Skin epidermis (tissue), 12 donors: ENCODE measurements at regions not wholly inside any gene's neighbourhood (a gene's known extent, or its start where the extent isn't known, plus 50 kb on each side); places are given as distances from the start of the nearest gene placed in this dataset.
"Not testable (repeated sequence)": the region's sequence is repeated elsewhere in the genome, so short reads cannot be mapped to it uniquely, and the experiment has no call there.

Experiments
- H3K27ac ChIP-seq, 21 experiments: fragments of 200-600 bp; sonication (generic) in 11 of 21; one replicate each; pipeline ENCODE4 v1.5.0; 2020; ENCODE audit warnings: mild to moderate bottlenecking in 3 of 21, inconsistent platforms in 2 of 21, moderate library complexity in 2 of 21
- H3K4me3 ChIP-seq, 7 experiments: fragments of 200-600 bp; sonication (generic) in 2 of 7; one replicate each; pipeline ENCODE4 v1.5.0; 2020; ENCODE audit warnings: inconsistent platforms in 2 of 7, mild to moderate bottlenecking in 2 of 7, moderate library complexity in 1 of 7

DNA sequence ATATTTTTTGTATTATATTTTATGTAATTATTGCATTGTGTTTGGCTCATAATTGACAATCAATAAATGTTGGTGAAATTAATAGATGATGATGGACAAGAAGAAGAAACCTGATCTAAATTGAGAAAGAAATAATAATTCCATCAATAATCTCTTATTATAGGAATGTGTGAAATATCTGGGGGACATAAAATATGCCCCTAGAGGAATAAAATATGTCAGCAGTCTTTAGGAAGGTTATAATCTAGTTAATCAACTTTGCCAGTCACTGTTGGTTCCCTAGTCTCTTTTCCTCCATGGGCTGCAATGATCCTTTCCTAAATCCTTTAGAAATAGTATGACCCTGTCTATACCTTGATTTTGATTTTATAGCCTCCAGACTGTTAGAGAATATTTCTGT lies 549.7 kb upstream of the ADGRL4 start:
- H3K4me3 ChIP-seq, result no peak overlapping the region

DNA sequence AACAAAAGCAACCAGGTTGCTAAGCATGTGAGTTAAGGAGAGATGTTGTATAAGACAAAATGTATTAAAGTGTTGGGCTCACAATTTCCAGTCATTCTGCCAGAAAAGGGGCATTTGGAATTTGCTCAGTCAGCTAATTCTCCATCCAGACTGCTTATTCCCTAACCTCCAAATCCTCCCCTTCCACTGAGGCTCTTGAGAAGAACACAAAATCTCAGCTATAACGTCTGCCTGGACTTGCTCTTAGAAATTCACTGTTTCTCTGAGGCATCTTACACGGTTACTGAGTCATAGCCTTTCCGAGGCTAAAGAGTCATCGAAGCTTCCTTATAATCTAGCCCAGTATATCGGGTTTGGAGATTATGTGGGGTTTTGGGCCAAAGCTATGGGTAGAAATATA lies 548.2 kb upstream of the ADGRL4 start:
- H3K27ac ChIP-seq, result no peak overlapping the region
- no peak overlapping the region for H3K4me3 ChIP-seq

More for the DNA sequence above, 549.7 kb upstream of the ADGRL4 start:
- no peak overlapping the region for H3K27ac ChIP-seq

DNA sequence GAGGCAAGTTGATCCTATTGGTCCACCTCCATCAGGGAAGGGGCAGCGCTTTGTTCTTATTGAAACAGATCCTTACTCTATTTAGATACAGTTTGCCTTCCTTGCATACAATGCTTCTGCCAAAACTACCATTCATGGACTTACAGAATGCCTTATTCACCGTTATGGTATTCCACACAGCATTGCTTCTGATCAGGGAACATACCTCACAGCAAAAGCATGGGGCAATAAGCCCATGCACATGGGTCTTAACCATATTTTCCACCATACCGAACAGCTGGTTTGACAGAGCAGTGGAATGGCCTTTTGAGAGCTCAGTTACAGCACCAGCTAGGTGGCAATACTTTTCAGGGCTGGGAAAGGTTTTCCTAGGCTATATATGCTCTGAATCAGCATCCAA lies 544.8 kb upstream of the ADGRL4 start:
- H3K27ac ChIP-seq, result no peak overlapping the region

DNA sequence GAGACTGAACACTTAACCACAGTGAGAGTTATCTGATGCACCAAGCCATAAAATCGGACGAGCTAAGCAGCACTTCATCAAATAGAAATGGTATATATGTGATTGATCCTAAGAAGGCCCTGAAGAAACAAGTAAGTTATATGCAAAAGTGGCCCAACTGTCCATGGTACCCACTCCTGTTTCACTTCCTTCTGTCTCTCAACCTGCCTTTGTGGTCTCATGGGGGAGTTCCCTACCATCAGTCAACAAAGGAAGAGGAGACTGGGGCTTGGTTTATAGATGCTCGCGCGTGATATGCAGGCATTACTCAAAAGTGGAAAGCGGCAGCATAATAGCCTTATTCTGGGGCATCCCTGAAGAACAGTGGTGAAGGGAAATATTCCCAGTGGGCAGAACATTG lies 543.9 kb upstream of the ADGRL4 start:
- Histone ChIP-seq H3K4me3 (no peak overlapping the region), H3K27ac (no peak overlapping the region)

More for the DNA sequence above, 544.8 kb upstream of the ADGRL4 start:
- no peak overlapping the region for H3K4me3 ChIP-seq

DNA sequence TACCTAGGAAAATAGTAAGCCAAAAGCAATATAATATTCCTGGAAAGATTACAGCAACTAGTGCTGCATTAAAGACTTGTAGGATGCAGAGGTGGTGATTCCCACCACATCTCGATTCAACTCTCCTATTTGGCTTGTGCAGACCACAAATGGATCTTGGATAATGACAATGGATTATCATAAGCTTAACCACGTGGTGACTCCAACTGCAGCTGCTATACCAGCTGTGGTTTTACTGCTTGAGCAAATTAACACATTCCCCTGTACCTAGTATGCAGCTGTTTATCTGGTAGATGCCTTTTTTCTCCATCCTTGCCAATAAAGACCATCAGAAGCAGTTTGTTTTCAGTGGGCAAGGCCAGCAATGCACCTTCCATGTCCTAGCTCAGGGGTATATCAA lies 542.7 kb upstream of the ADGRL4 start:
- Histone ChIP-seq H3K27ac (no peak overlapping the region), H3K4me3 (no peak overlapping the region)

DNA sequence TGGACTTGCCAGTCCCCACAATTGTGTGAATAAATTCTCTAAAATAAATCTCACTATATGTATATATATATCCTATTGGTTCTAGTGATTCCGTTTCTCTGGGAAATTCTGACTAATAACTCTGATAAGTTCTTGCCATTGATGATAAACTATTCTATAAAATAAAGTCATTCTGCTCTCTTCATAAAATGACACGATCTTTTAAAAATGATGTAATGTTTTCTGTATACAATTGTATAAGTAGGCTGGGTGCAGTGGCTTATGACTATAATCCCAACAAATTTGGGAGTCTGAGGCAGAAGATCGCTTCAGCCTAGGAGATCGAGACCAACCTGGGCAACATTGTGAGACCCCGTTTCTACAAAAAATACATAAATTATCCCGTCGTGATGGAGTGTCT lies 541.0 kb upstream of the ADGRL4 start:
- no peak overlapping the region for H3K27ac ChIP-seq
- no peak overlapping the region for H3K4me3 ChIP-seq

DNA sequence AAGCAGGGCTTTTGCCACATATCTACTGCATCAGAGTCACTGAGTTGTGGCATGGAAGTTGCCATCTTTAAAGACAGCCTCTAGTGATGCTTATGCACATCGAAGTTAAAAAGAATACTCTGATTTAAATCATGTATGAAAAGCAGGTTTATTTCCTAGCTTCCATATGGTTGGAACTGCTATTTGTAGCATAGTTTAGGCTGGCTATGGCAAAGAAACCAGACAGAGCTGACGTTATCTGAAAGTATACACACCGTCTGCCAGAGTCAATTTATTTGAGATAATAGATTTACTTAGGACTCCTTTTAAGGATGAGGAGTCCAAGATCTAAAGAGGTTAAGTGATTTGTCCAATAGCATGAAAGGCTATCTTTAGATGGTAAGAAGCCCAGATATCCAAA lies 536.9 kb upstream of the ADGRL4 start:
- no peak overlapping the region for H3K4me3 ChIP-seq
- no peak overlapping the region for H3K27ac ChIP-seq

DNA sequence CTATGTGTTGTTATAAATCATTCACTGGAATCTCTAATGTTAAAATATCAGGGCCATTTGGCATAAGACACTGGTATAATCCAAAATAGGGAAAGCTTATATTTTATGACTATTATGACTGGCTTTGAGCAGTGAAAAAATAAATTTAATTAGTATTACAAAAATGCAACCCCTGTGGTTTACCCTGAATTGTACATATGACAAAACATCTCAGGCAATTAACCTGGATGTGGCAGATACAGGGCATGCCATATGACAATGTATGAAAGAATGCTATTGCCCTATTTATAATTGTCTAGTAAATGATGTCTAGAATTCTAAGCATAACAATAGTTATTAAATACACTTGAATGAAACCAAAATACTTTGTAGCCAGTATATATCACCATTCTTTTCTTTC lies 532.5 kb upstream of the ADGRL4 start:
- no peak overlapping the region for H3K4me3 ChIP-seq
- no peak overlapping the region for H3K27ac ChIP-seq

DNA sequence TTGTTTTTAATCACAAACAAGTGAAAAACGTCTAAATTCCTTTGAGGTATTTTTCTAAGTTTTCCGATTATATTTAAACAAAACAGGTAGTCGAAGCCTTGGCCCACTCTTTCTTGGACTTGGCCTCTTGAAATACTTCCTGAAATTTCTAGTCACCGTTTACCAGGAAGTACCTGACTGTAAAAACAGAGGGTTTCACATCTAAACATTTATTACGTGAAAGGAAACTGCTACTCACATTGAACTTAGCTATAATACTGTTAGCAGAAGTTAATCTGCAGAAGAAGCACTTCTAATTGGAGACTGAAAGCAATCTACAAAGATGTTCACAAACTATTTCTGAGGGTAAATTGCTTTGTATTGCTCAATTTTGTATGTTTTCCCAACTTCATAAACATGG lies 526.0 kb upstream of the ADGRL4 start:
- Histone ChIP-seq H3K4me3 (no peak overlapping the region), H3K27ac (no peak overlapping the region)

DNA sequence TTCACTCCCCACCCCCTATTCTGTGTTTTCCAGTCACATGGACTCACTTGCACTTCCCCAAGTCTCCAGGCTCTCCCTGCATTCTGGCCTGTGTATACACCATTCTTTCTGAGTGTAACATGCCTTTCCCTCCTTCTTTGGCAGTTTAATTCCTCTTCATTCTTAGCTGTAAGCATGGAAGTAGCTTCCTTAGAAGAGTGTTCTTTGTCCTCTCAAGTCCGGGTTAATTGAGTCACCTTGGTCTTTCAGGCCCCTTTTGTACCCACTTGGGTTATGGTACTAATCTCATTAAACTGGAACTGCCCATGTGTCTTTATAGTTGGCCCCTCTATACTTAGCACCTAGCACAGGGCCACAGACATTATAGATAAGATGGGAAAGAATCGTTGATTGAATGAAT lies 525.3 kb upstream of the ADGRL4 start:
- Histone ChIP-seq H3K4me3 (no peak overlapping the region), H3K27ac (no peak overlapping the region)

DNA sequence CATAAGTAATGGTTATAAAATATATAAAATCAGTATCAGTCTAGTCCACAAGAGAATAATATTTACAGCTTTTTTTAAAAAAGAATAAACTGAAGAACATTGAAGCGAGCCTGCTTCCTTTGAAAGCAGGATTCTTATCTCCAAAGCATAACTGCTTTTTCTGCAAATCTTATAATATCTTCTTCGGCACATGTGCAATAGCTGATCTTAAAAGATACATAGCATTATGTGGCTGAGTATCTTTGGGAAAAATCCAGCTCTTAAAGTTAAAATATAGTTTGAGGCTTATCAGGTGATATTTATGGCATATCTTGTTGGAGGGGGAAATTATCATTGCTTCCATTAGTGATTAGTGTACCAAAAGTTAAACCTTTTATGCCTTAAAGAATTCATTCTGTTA lies 523.9 kb upstream of the ADGRL4 start:
- Histone ChIP-seq H3K27ac (no peak overlapping the region), H3K4me3 (no peak overlapping the region)

DNA sequence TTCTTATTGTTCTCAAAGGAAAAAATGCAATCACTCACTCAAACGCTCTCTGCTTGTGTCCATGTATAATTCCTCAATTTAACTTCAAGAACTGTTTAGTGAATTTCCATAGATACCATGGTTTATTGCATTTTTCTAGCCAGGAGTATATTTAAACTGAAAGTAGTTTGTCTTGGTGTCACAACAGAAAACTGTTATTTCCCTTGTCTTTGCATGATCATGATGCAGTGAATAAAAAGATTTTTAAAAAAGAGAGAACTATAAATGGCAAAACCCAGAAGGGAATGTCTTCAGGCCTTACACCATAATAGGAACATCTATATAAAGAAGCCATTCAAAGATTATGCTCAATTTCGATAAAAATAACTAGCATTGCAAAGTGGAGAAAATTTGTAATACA lies 523.5 kb upstream of the ADGRL4 start:
- Histone ChIP-seq H3K4me3 (no peak overlapping the region), H3K27ac (no peak overlapping the region)

DNA sequence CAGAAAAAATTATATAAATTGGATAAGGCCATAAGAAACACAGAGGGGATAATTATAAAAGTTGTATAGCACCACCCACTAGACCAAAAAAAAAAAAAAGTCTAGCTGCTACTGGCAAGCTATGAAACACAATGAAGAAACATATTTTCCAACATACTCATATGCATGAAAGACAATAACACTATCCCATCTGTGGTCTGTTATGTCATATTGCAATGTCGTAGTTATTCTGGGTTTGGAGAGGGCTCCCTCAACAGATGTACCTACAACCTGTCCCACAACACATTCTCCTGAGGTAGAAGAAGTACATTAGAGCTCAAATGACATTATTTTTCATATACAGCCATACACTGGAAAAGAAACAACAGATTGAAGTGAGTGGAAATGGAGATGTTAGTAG lies 517.6 kb upstream of the ADGRL4 start:
- H3K4me3 ChIP-seq, result no peak overlapping the region

DNA sequence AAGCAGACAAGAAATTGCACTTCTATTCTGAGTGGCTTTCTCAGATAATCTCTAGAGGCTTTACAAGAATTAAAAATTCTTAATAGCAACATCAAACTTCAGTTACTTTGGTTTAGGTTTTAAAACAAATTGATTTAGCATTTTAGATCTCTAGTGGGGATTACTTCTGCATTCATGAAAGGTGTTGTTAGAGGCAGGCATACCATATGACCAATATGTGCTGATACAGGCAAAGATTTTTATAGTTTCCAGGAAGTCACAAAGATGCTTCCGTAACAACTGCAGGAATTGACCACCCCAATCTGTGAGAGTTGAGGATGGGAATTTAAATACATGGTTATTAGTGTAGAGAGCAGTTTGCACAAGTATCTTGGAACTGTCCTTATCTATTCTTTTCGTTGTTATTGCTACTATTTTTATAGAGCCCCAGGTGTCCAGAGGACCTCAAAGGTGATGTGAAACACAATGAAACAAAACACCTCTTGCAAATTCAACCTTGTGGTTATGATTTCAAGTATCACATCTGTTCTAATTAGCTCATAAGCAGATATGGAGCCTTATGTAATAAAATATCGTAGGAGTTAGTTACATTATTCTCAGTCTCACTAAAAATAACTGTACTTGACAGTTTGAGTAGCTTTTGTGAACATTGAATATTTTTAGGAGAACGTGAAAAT lies 512.7 kb upstream of the ADGRL4 start:
- Histone ChIP-seq H3K27ac (no peak overlapping the region), H3K4me3 (no peak overlapping the region)

More for the DNA sequence above, 517.6 kb upstream of the ADGRL4 start:
- no peak overlapping the region for H3K27ac ChIP-seq

DNA sequence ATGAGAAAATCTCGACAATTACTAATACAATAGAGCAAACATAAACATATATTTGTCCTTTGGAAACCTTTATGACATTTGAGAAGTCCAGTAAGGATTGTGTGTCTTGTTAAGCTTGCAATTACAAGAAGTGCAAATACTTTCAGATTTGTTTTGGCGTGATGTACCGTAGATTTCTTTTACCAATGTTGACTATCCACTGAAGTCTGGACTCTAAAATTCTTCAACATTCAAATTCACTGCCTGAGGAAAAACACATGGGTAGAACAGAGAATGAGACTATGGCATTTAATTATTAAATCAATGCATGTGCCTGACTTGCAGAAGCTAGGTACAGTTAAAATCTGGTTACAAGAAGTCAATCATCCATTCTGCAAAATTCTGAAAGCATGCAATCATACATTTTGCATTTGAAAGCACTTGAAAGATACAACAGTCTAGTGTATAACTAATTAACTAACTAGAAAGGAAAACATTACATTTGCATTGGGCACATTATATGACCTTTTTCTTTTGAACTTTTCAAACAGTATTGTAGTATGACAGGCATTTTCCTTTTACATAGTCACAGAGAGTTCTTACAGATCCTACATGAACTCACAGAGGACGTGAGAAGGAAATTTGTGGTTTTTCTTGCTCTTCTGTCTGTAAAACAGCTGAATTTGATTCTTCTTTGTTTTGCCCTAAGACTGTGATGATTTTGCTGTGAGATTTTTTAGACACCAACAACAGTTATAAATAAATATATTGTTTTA lies 511.1 kb upstream of the ADGRL4 start:
- H3K27ac ChIP-seq, result no peak overlapping the region
- H3K4me3 ChIP-seq, result no peak overlapping the region

DNA sequence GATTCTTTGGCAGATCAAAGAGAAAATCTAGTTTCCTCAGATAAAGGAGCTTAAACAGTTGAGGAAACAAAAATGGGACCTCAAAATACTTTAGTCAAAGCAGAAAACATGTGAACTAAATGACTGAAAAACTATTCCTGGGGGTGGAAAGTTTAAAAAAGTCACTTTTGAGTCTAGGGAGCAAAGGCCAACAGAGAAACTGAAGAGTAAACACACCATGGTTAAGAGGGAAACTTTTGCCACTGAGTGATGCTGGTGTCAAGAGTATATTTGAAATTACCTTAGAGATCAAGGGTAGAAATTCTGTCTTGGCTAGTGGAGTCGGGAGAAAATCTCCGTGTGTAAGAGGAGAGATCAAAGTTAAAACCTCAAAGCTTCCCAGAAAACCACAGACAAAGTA lies 501.2 kb upstream of the ADGRL4 start:
- no peak overlapping the region for H3K27ac ChIP-seq
- H3K4me3 ChIP-seq, result no peak overlapping the region

DNA sequence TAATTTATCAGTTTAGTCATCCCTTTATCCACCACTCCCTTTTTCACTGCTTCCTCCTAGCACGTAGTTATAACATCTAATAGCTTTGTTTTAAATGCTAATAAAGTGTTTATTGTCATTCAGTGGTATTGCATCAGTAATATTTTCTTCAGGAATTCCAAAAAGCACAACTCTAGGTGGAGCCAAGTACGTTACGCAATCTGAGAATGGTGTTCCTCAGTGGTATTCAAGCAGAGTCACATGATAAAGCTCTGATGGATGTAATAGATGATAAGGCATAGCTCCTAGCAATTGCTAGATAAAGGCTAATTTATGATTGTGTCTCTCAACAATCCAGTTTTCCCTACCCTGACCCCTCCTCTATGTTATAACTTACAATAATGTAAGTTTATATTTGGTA lies 494.6 kb upstream of the ADGRL4 start:
- Histone ChIP-seq H3K27ac (no peak overlapping the region), H3K4me3 (no peak overlapping the region)

DNA sequence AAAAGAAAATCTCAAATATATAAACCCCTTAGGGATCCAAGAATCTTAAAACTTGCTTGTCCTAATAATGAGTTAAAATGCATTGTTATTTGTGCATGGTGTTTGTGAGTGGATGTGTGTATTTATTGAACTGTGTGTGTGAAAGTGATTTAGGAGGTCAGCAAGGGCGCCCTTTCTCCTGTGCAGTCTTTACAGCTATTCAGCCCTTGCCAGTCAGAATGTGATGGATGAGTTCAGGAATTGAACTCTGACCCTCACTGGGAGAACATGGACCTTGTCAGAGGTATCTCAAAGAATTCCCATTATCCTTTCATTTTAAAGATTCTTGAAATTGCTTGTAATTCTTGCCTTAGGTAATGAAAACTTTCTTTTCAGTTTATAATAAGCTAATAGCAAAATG lies 493.0 kb upstream of the ADGRL4 start:
- Histone ChIP-seq H3K4me3 (no peak overlapping the region), H3K27ac (no peak overlapping the region)

DNA sequence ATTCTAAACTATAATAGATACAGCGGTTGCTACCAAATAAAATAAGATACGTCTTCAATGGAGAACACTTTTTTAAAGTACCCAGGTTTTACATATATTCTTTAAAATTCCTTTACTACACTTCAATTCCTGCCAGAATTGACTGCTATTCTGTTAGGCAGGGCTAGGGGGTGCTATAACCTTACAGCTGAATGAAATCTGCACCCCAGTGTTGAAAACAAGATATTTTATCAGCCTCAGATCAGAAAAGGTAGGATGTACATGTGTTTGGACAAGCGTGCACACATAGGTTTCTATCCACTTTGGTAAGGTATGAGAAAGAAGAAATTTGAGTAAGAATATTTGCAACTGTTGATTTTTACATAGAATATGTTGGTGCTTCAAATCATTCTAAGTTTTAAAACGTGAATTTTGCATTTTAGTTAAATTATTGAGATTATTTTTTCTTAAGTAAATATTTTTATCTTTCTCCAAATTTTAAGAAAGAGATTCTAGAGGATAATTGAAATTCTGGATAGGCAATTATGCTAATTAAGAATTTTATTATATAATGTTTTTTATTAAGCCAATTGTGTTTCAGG lies 490.8 kb upstream of the ADGRL4 start:
- no peak overlapping the region for H3K4me3 ChIP-seq
- no peak overlapping the region for H3K27ac ChIP-seq

DNA sequence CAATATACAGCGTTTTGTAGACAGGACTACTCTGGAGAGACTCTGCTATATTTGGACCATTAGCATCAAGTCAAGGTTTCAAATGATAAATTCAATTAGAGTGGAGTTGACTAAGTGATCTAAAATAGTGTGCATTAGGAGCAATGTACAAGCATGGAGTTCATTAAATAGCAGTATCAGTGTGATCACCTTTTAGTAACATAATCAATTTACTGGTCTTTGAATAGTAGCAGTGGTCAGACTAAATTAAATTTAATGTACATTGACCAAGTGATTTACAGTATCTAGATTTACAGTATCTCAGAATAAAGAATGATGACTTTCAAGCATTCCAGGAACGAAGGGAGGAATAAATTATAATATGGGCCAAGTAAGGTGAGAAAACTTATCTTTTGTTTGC lies 489.6 kb upstream of the ADGRL4 start:
- Histone ChIP-seq H3K4me3 (no peak overlapping the region), H3K27ac (no peak overlapping the region)

DNA sequence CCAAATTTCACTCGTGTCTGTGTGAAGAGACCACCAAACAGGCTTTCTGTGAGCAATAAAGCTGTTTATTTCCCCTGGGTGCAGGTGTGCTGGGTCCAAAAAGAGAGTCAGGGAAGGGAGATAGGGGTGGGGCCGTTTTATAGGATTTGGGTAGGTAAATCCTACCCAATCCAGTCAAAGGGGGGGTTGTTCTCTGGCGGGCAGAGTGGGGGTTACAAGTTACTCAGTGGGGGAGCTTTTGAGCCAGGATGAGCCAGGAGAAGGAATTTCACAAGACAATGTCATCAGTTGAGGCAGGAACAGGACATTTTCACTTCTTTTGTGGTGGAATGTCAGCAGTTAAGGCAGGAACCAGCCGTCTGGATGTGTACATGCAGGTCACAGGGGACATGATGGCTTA lies 487.2 kb upstream of the ADGRL4 start:
- H3K27ac ChIP-seq, H3K4me3 ChIP-seq: not testable (repeated sequence)
